GM23338 (cell line): ENCODE measurements at regions not wholly inside any gene's neighbourhood (a gene's known extent, or its start where the extent isn't known, plus 50 kb on each side); places are given as distances from the start of the nearest gene placed in this dataset.

Experiments used
- ATAC-seq: fragments of 200-7000 bp; cut with Tn5 transposase; 3 replicates; pipeline ENCODE4 v1.9.1; 2020
- DNase-seq: peaks from one replicate; pipeline ENCODE4 v3.0.0-alpha.2; 2015; ENCODE audit warnings: low spot score
- H2AFZ ChIP-seq: fragments of 200-600 bp; sonication (generic); 2 replicates; pipeline ENCODE4 v1.8.0; 2016; ENCODE audit warnings: antibody characterized with exemption, mild to moderate bottlenecking, moderate library complexity
- H3F3A ChIP-seq: fragments of 200-600 bp; sonication (generic); replicated peaks from 2 replicates; pipeline ENCODE4 v1.8.0; 2017; ENCODE audit warnings: antibody characterized with exemption, mixed run types, low read depth
- H3K27ac ChIP-seq: fragments of 200-600 bp; sonication (generic); 2 replicates; pipeline ENCODE4 v1.6.1; 2016; ENCODE audit warnings: low read depth
- H3K27me3 ChIP-seq: fragments of 200-600 bp; sonication (generic); 2 replicates; pipeline ENCODE4 v1.8.0; 2016; ENCODE audit warnings: mild to moderate bottlenecking, mixed run types, moderate library complexity; ENCODE audit not compliant: insufficient read depth
- H3K36me3 ChIP-seq: fragments of 200-600 bp; sonication (generic); 2 replicates; pipeline ENCODE4 v1.8.0; 2016; ENCODE audit warnings: mild to moderate bottlenecking; ENCODE audit not compliant: insufficient read depth
- H3K4me1 ChIP-seq: fragments of 200-600 bp; sonication (generic); 2 replicates; pipeline ENCODE4 v1.8.0; 2016; ENCODE audit warnings: mild to moderate bottlenecking, moderate library complexity; ENCODE audit not compliant: insufficient read depth
- H3K4me2 ChIP-seq: fragments of 200-600 bp; sonication (generic); 2 replicates; pipeline ENCODE4 v1.7.1; 2017; ENCODE audit warnings: mixed run types
- H3K4me3 ChIP-seq: fragments of 200-600 bp; sonication (generic); 2 replicates; pipeline ENCODE4 v1.6.1; 2016; ENCODE audit warnings: mixed run types
- H3K79me2 ChIP-seq: fragments of 200-600 bp; sonication (generic); replicated peaks from 2 replicates; pipeline ENCODE4 v1.8.0; 2017; ENCODE audit warnings: mild to moderate bottlenecking; ENCODE audit not compliant: insufficient read depth
- H3K9me2 ChIP-seq: fragments of 200-600 bp; sonication (generic); 2 replicates; pipeline ENCODE4 v1.8.0; 2017; ENCODE audit not compliant: insufficient read depth
- H4K20me1 ChIP-seq: fragments of 200-600 bp; sonication (generic); replicated peaks from 2 replicates; pipeline ENCODE4 v1.8.0; 2017; ENCODE audit warnings: mild to moderate bottlenecking; ENCODE audit not compliant: insufficient read depth
- H3K27ac Mint-ChIP-seq: 2 replicates; pipeline ENCODE4 v1.8.0; 2020; ENCODE audit warnings: inconsistent platforms, mild to moderate bottlenecking, moderate library complexity, mixed read lengths
- H3K27me3 Mint-ChIP-seq: 3 replicates; pipeline ENCODE4 v1.8.0; 2022; ENCODE audit warnings: low read depth, mild to moderate bottlenecking, moderate library complexity, mixed read lengths, inconsistent platforms; ENCODE audit not compliant: insufficient read depth, poor library complexity
- H3K36me3 Mint-ChIP-seq: 3 replicates; pipeline ENCODE4 v1.8.0; 2021; ENCODE audit warnings: low read depth, mild to moderate bottlenecking, inconsistent platforms, moderate library complexity, mixed read lengths
- H3K4me1 Mint-ChIP-seq: 3 replicates; pipeline ENCODE4 v1.8.0; 2020; ENCODE audit warnings: mild to moderate bottlenecking, inconsistent platforms, mixed read lengths
- H3K4me3 Mint-ChIP-seq: 3 replicates; pipeline ENCODE4 v1.8.0; 2021; ENCODE audit warnings: moderate library complexity, mild to moderate bottlenecking, inconsistent platforms, mixed read lengths
- H3K9me3 Mint-ChIP-seq: 3 replicates; pipeline ENCODE4 v1.8.0; 2020; ENCODE audit warnings: moderate library complexity, mild to moderate bottlenecking, inconsistent platforms, mixed read lengths
- CREB1 ChIP-seq: fragments of 250-450 bp; sonication (Bioruptor Pico); IDR thresholded peaks from 2 replicates; pipeline ENCODE4 v1.5.0; 2020; ENCODE audit warnings: low read depth, mild to moderate bottlenecking, moderate library complexity
- CTCF ChIP-seq, 2 experiments: fragments of 200-600 bp in 1 of 2; sonication (generic) in 1 of 2; conservative IDR thresholded peaks; 2 replicates each; pipeline versions ENCODE4 v1.5.1 to v1.6.1; 2016 to 2017; ENCODE audit warnings: antibody characterized with exemption in 2 of 2, low read depth in 2 of 2, mild to moderate bottlenecking in 2 of 2, moderate library complexity in 1 of 2
- EZH2phosphoT487 ChIP-seq: fragments of 200-600 bp; sonication (generic); IDR thresholded peaks from one replicate; pipeline ENCODE4 v1.8.1; 2018; ENCODE audit warnings: antibody characterized with exemption; ENCODE audit not compliant: unreplicated experiment
- NANOG ChIP-seq: IDR thresholded peaks from 2 replicates; pipeline ENCODE4 v1.6.1; 2016; ENCODE audit warnings: antibody characterized with exemption, borderline replicate concordance
- REST ChIP-seq: IDR thresholded peaks from one replicate; pipeline ENCODE4 v1.6.1; 2018; ENCODE audit warnings: antibody characterized with exemption; ENCODE audit not compliant: unreplicated experiment

- no peak for TF ChIP-seq CREB1 (CRISPR knock-in tag)
- no peak for TF ChIP-seq CTCF (conservative IDR thresholded peaks at IDR 0.05; ENCODE audit: low read depth in 2 of 2)
- TF ChIP-seq NANOG: no peak
- no peak for TF ChIP-seq EZH2phosphoT487
Measured at GRCh38 chr1:232111611-232112010, 485.0 kb downstream of the DISC1 start (continued).

- Mint-ChIP-seq H3K9me3 (no peaks in the 10 kb centered on the region), H3K27me3 (no peaks in the 10 kb centered on the region), H3K36me3 (no peaks in the 10 kb centered on the region), H3K4me3 (peak overlapping the region; percentile 53), H3K4me1 (peaks cover 54% of the 10 kb centered on the region), H3K27ac (peak overlapping the region; percentile 72)
- H3K79me2 ChIP-seq: peaks cover 6% of the 10 kb centered on the region
- H3K27me3 ChIP-seq: no peaks in the 10 kb centered on the region
- no peak for TF ChIP-seq REST
- peak; percentile 43; the same call in 1 of the 2 replicates for TF ChIP-seq CREB1 (CRISPR knock-in tag)
- H3K9me2 ChIP-seq: peaks cover 5% of the 10 kb centered on the region; the same call in 1 of the 2 replicates
- H3K4me3 ChIP-seq: peak overlapping the region; percentile 42
- peak overlapping the region; percentile 68 for H2AFZ ChIP-seq
- peak; percentile 95 for ATAC-seq
- H3F3A ChIP-seq: 0 out of 2 replicates have a peak, but pooled peaks cover 6% of the 10 kb centered on the region
- DNase-seq: peak; percentile 88
- no peaks in the 10 kb centered on the region for H3K36me3 ChIP-seq
- peak overlapping the region; percentile 77 for H3K4me2 ChIP-seq
- H3K27ac ChIP-seq: peak overlapping the region; percentile 50
- no peaks in the 10 kb centered on the region for H4K20me1 ChIP-seq
- peaks cover 46% of the 10 kb centered on the region for H3K4me1 ChIP-seq
Measured at GRCh38 chr1:232110281-232111090, 483.9 kb downstream of the DISC1 start.

GRCh38 chr1:232109391-232109790 lies 482.8 kb downstream of the DISC1 start:
- ATAC-seq (no peak), DNase-seq (no peak)
- Histone ChIP-seq H3K27ac (no peak overlapping the region), H3K36me3 (no peaks in the 10 kb centered on the region), H3K4me2 (peak overlapping the region; percentile 77; the same call in 1 of the 2 replicates), H3K4me1 (peaks cover 50% of the 10 kb centered on the region), H2AFZ (no peak overlapping the region), H3K4me3 (no peak overlapping the region), H3K9me2 (peaks cover 8% of the 10 kb centered on the region; the same call in 1 of the 2 replicates), H3K27me3 (no peaks in the 10 kb centered on the region), H4K20me1 (no peaks in the 10 kb centered on the region), H3K79me2 (no peaks in the 10 kb centered on the region), H3F3A (0 out of 2 replicates have a peak, but pooled peaks cover 6% of the 10 kb centered on the region)
- Mint-ChIP-seq H3K9me3 (no peaks in the 10 kb centered on the region), H3K4me1 (peaks cover 56% of the 10 kb centered on the region), H3K27ac (no peak overlapping the region), H3K36me3 (no peaks in the 10 kb centered on the region; the same call in 2 of the 3 replicates), H3K4me3 (no peak overlapping the region), H3K27me3 (no peaks in the 10 kb centered on the region)
- no peak for TF ChIP-seq CREB1 (CRISPR knock-in tag)
